H1 (cell line): ENCODE measurements at regions not wholly inside any gene's neighbourhood (a gene's known extent, or its start where the extent isn't known, plus 50 kb on each side); places are given as distances from the start of the nearest gene placed in this dataset.

Experiments used
- CTCF ChIA-PET: fragments of 300-600 bp; sonication (Branson Sonifier 250); formaldehyde crosslinking; loops from one replicate; lab custom pipeline; 2021; ENCODE audit not compliant: partially characterized antibody; lab: Charles Lee
- POLR2A ChIA-PET: fragments of 300-600 bp; sonication (Branson Sonifier 250); formaldehyde crosslinking; loops from one replicate; lab custom pipeline; 2021; ENCODE audit warnings: inconsistent platforms; ENCODE audit not compliant: partially characterized antibody; lab: Charles Lee
- DNase-seq, 2 experiments: peaks; one replicate each; pipeline versions ENCODE4 v3.0.0 to v3.0.0-alpha.2; 2010 to 2022; ENCODE audit warnings: low spot score in 2 of 2, low read depth in 1 of 2, mixed read lengths in 1 of 2
- FAIRE-seq: peaks from 2 replicates; lab custom pipeline; 2011; peaks lifted over from hg19 to GRCh38; lab: Jason Lieb, UNC
- H2AFZ ChIP-seq: 2 replicates; pipeline ENCODE4 v1.8.1; 2012; ENCODE audit warnings: low read length, inconsistent platforms
- H2AK5ac ChIP-seq: 2 replicates; pipeline ENCODE4 v1.6.1; 2013; ENCODE audit warnings: low read depth, low read length
- H2BK120ac ChIP-seq: replicated peaks from 2 replicates; pipeline ENCODE3; 2013; ENCODE audit warnings: low read depth, low read length, inconsistent platforms
- H2BK12ac ChIP-seq: 2 replicates; pipeline ENCODE4 v1.6.1; 2013; ENCODE audit warnings: low read depth, low read length
- H2BK15ac ChIP-seq: 2 replicates; pipeline ENCODE4 v1.6.1; 2013; ENCODE audit warnings: low read length
- H2BK20ac ChIP-seq: 2 replicates; pipeline ENCODE4 v1.6.1; 2013; ENCODE audit warnings: low read length
- H2BK5ac ChIP-seq: 2 replicates; pipeline ENCODE4 v1.6.1; 2013; ENCODE audit warnings: low read depth, low read length
- H3K14ac ChIP-seq: 2 replicates; pipeline ENCODE4 v1.6.1; 2013; ENCODE audit warnings: inconsistent platforms; ENCODE audit not compliant: insufficient read length
- H3K18ac ChIP-seq: 2 replicates; pipeline ENCODE4 v1.6.1; 2013; ENCODE audit warnings: low read length; ENCODE audit errors: extremely low read depth
- H3K23ac ChIP-seq: 2 replicates; pipeline ENCODE4 v1.6.1; 2013; ENCODE audit warnings: inconsistent platforms; ENCODE audit not compliant: insufficient read length
- H3K23me2 ChIP-seq: 2 replicates; pipeline ENCODE4 v1.6.1; 2013; ENCODE audit warnings: low read depth, low read length
- H3K27ac ChIP-seq: 2 replicates; pipeline ENCODE4 v1.6.1; 2011; ENCODE audit warnings: low read depth, low read length, inconsistent platforms
- H3K27me3 ChIP-seq, 4 experiments: replicated peaks in 1 of 4; 1 replicate in 1 of 4; 2 replicates in 3 of 4; pipeline versions ENCODE4 v1.6.1 to v1.8.1; 2011 to 2013; ENCODE audit warnings: low read length in 3 of 4, mild to moderate bottlenecking in 3 of 4, inconsistent platforms in 2 of 4, mixed read lengths in 2 of 4, moderate library complexity in 1 of 4; ENCODE audit not compliant: control insufficient read depth in 3 of 4, insufficient read depth in 3 of 4; ENCODE audit errors: extremely low read depth in 1 of 4
- H3K36me3 ChIP-seq, 4 experiments: 2 replicates each; pipeline versions ENCODE4 v1.6.1 to v1.8.1; 2011 to 2013; ENCODE audit warnings: mild to moderate bottlenecking in 4 of 4, low read length in 3 of 4, moderate library complexity in 2 of 4, control low read depth in 1 of 4, inconsistent platforms in 1 of 4; ENCODE audit not compliant: insufficient read depth in 4 of 4, control insufficient read depth in 2 of 4
- H3K4ac ChIP-seq: replicated peaks from 2 replicates; pipeline ENCODE3; 2013; ENCODE audit warnings: low read length, low read depth, mixed read lengths, inconsistent platforms; ENCODE audit not compliant: insufficient read length
- H3K4me1 ChIP-seq, 4 experiments: replicated peaks in 1 of 4; 1 replicate in 1 of 4; 2 replicates in 3 of 4; pipeline versions ENCODE4 v1.6.1 to v1.8.1; 2011 to 2013; ENCODE audit warnings: low read length in 3 of 4, inconsistent platforms in 2 of 4, mixed read lengths in 1 of 4; ENCODE audit not compliant: insufficient read depth in 4 of 4, control insufficient read depth in 3 of 4
- H3K4me2 ChIP-seq, 2 experiments: 2 replicates each; pipeline versions ENCODE4 v1.6.1 to v1.8.1; 2011 to 2013; ENCODE audit warnings: low read depth in 2 of 2, low read length in 2 of 2, control low read depth in 1 of 2, inconsistent platforms in 1 of 2, mild to moderate bottlenecking in 1 of 2; ENCODE audit not compliant: insufficient read depth in 1 of 2
- H3K4me3 ChIP-seq, 4 experiments: fragments of 200-600, 300-600 bp in 1 of 4; sonication (generic), shearing (Covaris generic), sonication (Bioruptor Twin) in 1 of 4; 2 replicates each; pipeline versions ENCODE4 v1.5.1 to v1.8.1; 2011 to 2016; ENCODE audit warnings: low read length in 4 of 4, low read depth in 3 of 4, control low read depth in 2 of 4, inconsistent platforms in 2 of 4, mild to moderate bottlenecking in 2 of 4, mixed read lengths in 1 of 4, moderate library complexity in 1 of 4; ENCODE audit not compliant: insufficient read depth in 2 of 4; ENCODE audit errors: extremely low read depth in 1 of 4
- H3K56ac ChIP-seq: replicated peaks from 2 replicates; pipeline ENCODE3; 2013; ENCODE audit warnings: low read depth, mild to moderate bottlenecking, mixed read lengths, low read length, inconsistent platforms; ENCODE audit not compliant: insufficient read length
- H3K79me1 ChIP-seq: 2 replicates; pipeline ENCODE4 v1.6.1; 2013; ENCODE audit warnings: low read depth, low read length, control low read depth
- H3K79me2 ChIP-seq, 2 experiments: 2 replicates each; pipeline versions ENCODE4 v1.6.1 to v1.8.1; 2012 to 2013; ENCODE audit warnings: low read length in 2 of 2, mild to moderate bottlenecking in 2 of 2, inconsistent platforms in 1 of 2; ENCODE audit not compliant: insufficient read depth in 2 of 2, control insufficient read depth in 1 of 2
- H3K9ac ChIP-seq, 4 experiments: replicated peaks in 1 of 4; 1 replicate in 1 of 4; 2 replicates in 3 of 4; pipeline versions ENCODE4 v1.6.1 to v1.8.1; 2011 to 2013; ENCODE audit warnings: low read depth in 3 of 4, low read length in 3 of 4, control low read depth in 2 of 4, mild to moderate bottlenecking in 2 of 4, moderate library complexity in 2 of 4, inconsistent platforms in 1 of 4; ENCODE audit errors: extremely low read depth in 1 of 4
- H3K9me3 ChIP-seq, 2 experiments: 2 replicates each; pipeline versions ENCODE4 v1.6.1 to v1.8.1; 2012 to 2013; ENCODE audit warnings: mild to moderate bottlenecking in 2 of 2, moderate library complexity in 2 of 2, control low read depth in 1 of 2, inconsistent platforms in 1 of 2, low read depth in 1 of 2, low read length in 1 of 2, mixed read lengths in 1 of 2; ENCODE audit not compliant: insufficient read depth in 2 of 2
- H4K20me1 ChIP-seq, 2 experiments: replicated peaks in 1 of 2; 2 replicates each; pipeline versions ENCODE3 to v1.8.1; 2011 to 2013; ENCODE audit warnings: inconsistent platforms in 2 of 2, low read length in 2 of 2, mild to moderate bottlenecking in 1 of 2; ENCODE audit not compliant: insufficient read depth in 2 of 2, control insufficient read depth in 1 of 2
- H4K5ac ChIP-seq: 2 replicates; pipeline ENCODE4 v1.6.1; 2013; ENCODE audit warnings: low read length, low read depth, mixed read lengths, inconsistent platforms; ENCODE audit not compliant: insufficient read length
- H4K8ac ChIP-seq: 2 replicates; pipeline ENCODE4 v1.8.0; 2013; ENCODE audit warnings: mild to moderate bottlenecking, moderate library complexity, low read length, inconsistent platforms; ENCODE audit not compliant: insufficient read depth; ENCODE audit errors: extremely low read depth
- H4K91ac ChIP-seq: replicated peaks from 2 replicates; pipeline ENCODE3; 2013; ENCODE audit warnings: low read length, mixed read lengths, inconsistent platforms; ENCODE audit not compliant: insufficient read length
- ATF2 ChIP-seq: IDR thresholded peaks from 2 replicates; pipeline ENCODE4 v1.6.1; 2012; ENCODE audit warnings: low read length, inconsistent platforms
- BCL11A ChIP-seq, 2 experiments: IDR thresholded peaks; one replicate each; pipeline ENCODE4 v1.6.1; 2011; ENCODE audit warnings: low read depth in 2 of 2, low read length in 2 of 2, mild to moderate bottlenecking in 2 of 2
- BRCA1 ChIP-seq: IDR thresholded peaks from 2 replicates; pipeline ENCODE4 v1.6.1; 2012; ENCODE audit warnings: low read depth, low read length, improper control_type of control experiment
- EGR1 ChIP-seq: IDR thresholded peaks from 2 replicates; pipeline ENCODE4 v1.6.1; 2011; ENCODE audit warnings: low read depth, low read length, borderline replicate concordance
- POU5F1 ChIP-seq: IDR thresholded peaks from 2 replicates; pipeline ENCODE4 v1.6.1; 2011; ENCODE audit warnings: low read depth, mild to moderate bottlenecking, low read length, moderate library complexity
- RBBP5 ChIP-seq: IDR thresholded peaks from 2 replicates; pipeline ENCODE4 v1.7.1; 2012; ENCODE audit warnings: low read depth, mild to moderate bottlenecking, inconsistent platforms, low read length, moderate library complexity, borderline replicate concordance
- RFX5 ChIP-seq: IDR thresholded peaks from 2 replicates; pipeline ENCODE4 v1.6.1; 2011; ENCODE audit warnings: low read depth, low read length, improper control_type of control experiment, borderline replicate concordance
- SP2 ChIP-seq: IDR thresholded peaks from 2 replicates; pipeline ENCODE4 v1.6.1; 2012; ENCODE audit warnings: mild to moderate bottlenecking, low read length, inconsistent platforms
- SP4 ChIP-seq: IDR thresholded peaks from 2 replicates; pipeline ENCODE4 v1.6.1; 2012; ENCODE audit warnings: low read length, inconsistent platforms
- TAF7 ChIP-seq: optimal IDR thresholded peaks from 2 replicates; pipeline ENCODE3; 2011; ENCODE audit warnings: low read depth, mild to moderate bottlenecking, inconsistent platforms, low read length, moderate library complexity, borderline replicate concordance
- TBP ChIP-seq: IDR thresholded peaks from 2 replicates; pipeline ENCODE4 v1.6.1; 2011; ENCODE audit warnings: low read depth, low read length, improper control_type of control experiment
- ZNF274 ChIP-seq: IDR thresholded peaks from 2 replicates; pipeline ENCODE4 v1.7.0; 2012; ENCODE audit warnings: low read length, borderline replicate concordance; ENCODE audit errors: extremely low read depth
- WGBS, 2 experiments: shearing (Covaris generic) in 1 of 2; methylation state at CpG; one replicate each; pipeline versions ENCODE4 v1.1.6 to v1.1.7; 2013 to 2015; ENCODE audit warnings: low lambda C conversion rate in 2 of 2, mixed read lengths in 2 of 2, inconsistent platforms in 1 of 2, low coverage in 1 of 2, missing lambda C conversion rate in 1 of 2; ENCODE audit not compliant: insufficient replicate concordance in 2 of 2, insufficient coverage in 1 of 2, insufficient read length in 1 of 2; ENCODE audit errors: extremely low coverage in 1 of 2, missing lambda C conversion rate in 1 of 2; 5-methylcytosine and 5-hydroxymethylcytosine counted together

GRCh38 chr17:37796076-37796475, 51.2 kb upstream of the HNF1B start:
- no peak overlapping the region; the same call in 1 of the 2 replicates for H4K8ac ChIP-seq
- H3K27me3 ChIP-seq: no peaks in the 10 kb centered on the region
- no peak overlapping the region for H3K27ac ChIP-seq
- H2BK20ac ChIP-seq: no peak overlapping the region
- no peaks in the 10 kb centered on the region for H3K36me3 ChIP-seq
- H2AFZ ChIP-seq: no peak overlapping the region
- H4K91ac ChIP-seq: no peak overlapping the region
- no peak overlapping the region for H2BK120ac ChIP-seq
- peaks cover 0 to 3% (median 0%) of the 10 kb centered on the region in 4 experiments; a peak in 1 of 7 replicates for H3K4me1 ChIP-seq
- no peak overlapping the region for H3K9ac ChIP-seq
- ChIA-PET CTCF (interaction anchor here (0.8 to 1.6 kb wide), 3 partner anchors 20 to 26 kb away, joined by 3 to 5 read pairs (median 3); no protein-coding TSS in a partner anchor), POLR2A (no interaction called here)
- H2BK5ac ChIP-seq: no peak overlapping the region
- H4K5ac ChIP-seq: no peak overlapping the region
- H3K4ac ChIP-seq: no peak overlapping the region
- no peak overlapping the region for H3K18ac ChIP-seq
- no peak overlapping the region for H2BK12ac ChIP-seq
- H3K4me3 ChIP-seq: no peak overlapping the region
- H3K23me2 ChIP-seq: no peaks in the 10 kb centered on the region
- H2BK15ac ChIP-seq: no peak overlapping the region
- H3K9me3 ChIP-seq: no peaks in the 10 kb centered on the region
- H3K4me2 ChIP-seq: no peak overlapping the region
- no peaks in the 10 kb centered on the region for H4K20me1 ChIP-seq
- H3K79me2 ChIP-seq: no peaks in the 10 kb centered on the region
- no peak for FAIRE-seq
- H3K56ac ChIP-seq: no peak overlapping the region
- no peak overlapping the region for H3K23ac ChIP-seq
- H3K14ac ChIP-seq: no peak overlapping the region
- H3K79me1 ChIP-seq: no peaks in the 10 kb centered on the region
- no peak overlapping the region for H2AK5ac ChIP-seq
- DNase-seq: no peak
- 89% methylated on average over 8 of the region's 8 CpGs; no CpG with 5 or more reads in 1 of the 2 experiments for WGBS, 2 experiments
- TF ChIP-seq ATF2 (no peak), RBBP5 (no peak), BRCA1 (no peak), BCL11A (IDR thresholded peaks at IDR 0.05; ENCODE audit: low read depth in 2 of 2, low read length in 2 of 2) (no peak), RFX5 (no peak), SP4 (no peak), SP2 (no peak), TBP (no peak), ZNF274 (no peak), EGR1 (no peak), TAF7 (no peak), POU5F1 (no peak)
